Smooth muscle cell (in vitro differentiated cells): ENCODE measurements at regions not wholly inside any gene's neighbourhood (a gene's known extent, or its start where the extent isn't known, plus 50 kb on each side); places are given as distances from the start of the nearest gene placed in this dataset.

Source experiments
- DNase-seq: peaks from one replicate; lab custom pipeline; 2025; ENCODE audit not compliant: unreplicated experiment; lab: John Stamatoyannopoulos, UW
- H2AFZ ChIP-seq: fragments of 200-600 bp; sonication (generic); 2 replicates; pipeline ENCODE4 v1.6.0; 2016; ENCODE audit warnings: antibody characterized with exemption, low read depth, mild to moderate bottlenecking
- H3F3A ChIP-seq: fragments of 200-600 bp; sonication (generic); 2 replicates; pipeline ENCODE4 v1.6.0; 2017; ENCODE audit warnings: antibody characterized with exemption, low read depth
- H3K27ac ChIP-seq: fragments of 200-600 bp; sonication (generic); 2 replicates; pipeline ENCODE4 v1.5.1; 2016; ENCODE audit warnings: low read depth, mild to moderate bottlenecking
- H3K27me3 ChIP-seq: fragments of 200-600 bp; sonication (generic); 2 replicates; pipeline ENCODE4 v1.6.1; 2016; ENCODE audit warnings: low read depth, mild to moderate bottlenecking
- H3K36me3 ChIP-seq: fragments of 200-600 bp; sonication (generic); 2 replicates; pipeline ENCODE4 v1.5.1; 2016; ENCODE audit warnings: low read depth
- H3K4me1 ChIP-seq: fragments of 200-600 bp; sonication (generic); 2 replicates; pipeline ENCODE4 v1.5.1; 2016; ENCODE audit warnings: low read depth
- H3K4me2 ChIP-seq: fragments of 200-600 bp; sonication (generic); 2 replicates; pipeline ENCODE4 v1.6.0; 2016; ENCODE audit warnings: mild to moderate bottlenecking
- H3K4me3 ChIP-seq: fragments of 200-600 bp; sonication (generic); 2 replicates; pipeline ENCODE4 v1.5.1; 2016; ENCODE audit warnings: mild to moderate bottlenecking
- H3K79me2 ChIP-seq: fragments of 200-600 bp; sonication (generic); 2 replicates; pipeline ENCODE4 v1.6.0; 2016; ENCODE audit warnings: low read depth, mild to moderate bottlenecking
- H3K9ac ChIP-seq: fragments of 200-600 bp; sonication (generic); 2 replicates; pipeline ENCODE4 v1.6.0; 2016; ENCODE audit warnings: low read depth
- H3K9me3 ChIP-seq: fragments of 200-600 bp; sonication (generic); replicated peaks from 2 replicates; pipeline ENCODE4 v1.5.1; 2016; ENCODE audit warnings: low read depth
- H4K20me1 ChIP-seq: fragments of 200-600 bp; sonication (generic); 2 replicates; pipeline ENCODE4 v1.6.0; 2016; ENCODE audit warnings: low read depth
- WGBS: methylation state at CpG from one replicate; pipeline ENCODE4 v1.1.7; 2016; ENCODE audit warnings: low lambda C conversion rate; 5-methylcytosine and 5-hydroxymethylcytosine counted together
- TF ChIP-seq, protein P1 (sequence below): fragments of 200-600 bp; sonication (generic); IDR thresholded peaks from 2 replicates; pipeline ENCODE4 v1.5.1; 2017; ENCODE audit warnings: borderline replicate concordance, mild to moderate bottlenecking, antibody characterized with exemption; ENCODE audit not compliant: insufficient read depth, poor library complexity, severe bottlenecking

DNA sequence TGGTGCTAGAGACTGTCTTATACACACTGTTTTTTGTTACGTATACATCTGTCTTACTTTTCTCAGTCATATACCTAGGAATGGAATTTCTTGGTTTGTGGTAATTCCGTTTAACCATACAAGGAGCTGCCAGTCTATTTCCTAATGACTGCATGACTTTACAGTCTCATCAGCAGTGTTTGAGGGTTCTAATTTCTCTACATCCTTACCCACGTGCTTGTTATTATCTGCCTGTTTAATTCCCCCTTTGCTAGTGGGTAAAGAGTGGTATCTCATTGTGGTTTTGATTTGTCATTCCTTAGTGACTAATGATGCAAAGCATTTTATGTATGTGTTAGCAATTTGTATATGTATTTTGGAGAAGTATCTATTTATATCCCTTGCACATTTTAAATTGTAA lies 1008.0 kb downstream of the FAM181B start:
- H3K9ac ChIP-seq, result no peak overlapping the region
- no peak overlapping the region for H3K4me3 ChIP-seq
- no peaks in the 10 kb centered on the region for H3K4me1 ChIP-seq
- TF ChIP-seq, protein P1, sequence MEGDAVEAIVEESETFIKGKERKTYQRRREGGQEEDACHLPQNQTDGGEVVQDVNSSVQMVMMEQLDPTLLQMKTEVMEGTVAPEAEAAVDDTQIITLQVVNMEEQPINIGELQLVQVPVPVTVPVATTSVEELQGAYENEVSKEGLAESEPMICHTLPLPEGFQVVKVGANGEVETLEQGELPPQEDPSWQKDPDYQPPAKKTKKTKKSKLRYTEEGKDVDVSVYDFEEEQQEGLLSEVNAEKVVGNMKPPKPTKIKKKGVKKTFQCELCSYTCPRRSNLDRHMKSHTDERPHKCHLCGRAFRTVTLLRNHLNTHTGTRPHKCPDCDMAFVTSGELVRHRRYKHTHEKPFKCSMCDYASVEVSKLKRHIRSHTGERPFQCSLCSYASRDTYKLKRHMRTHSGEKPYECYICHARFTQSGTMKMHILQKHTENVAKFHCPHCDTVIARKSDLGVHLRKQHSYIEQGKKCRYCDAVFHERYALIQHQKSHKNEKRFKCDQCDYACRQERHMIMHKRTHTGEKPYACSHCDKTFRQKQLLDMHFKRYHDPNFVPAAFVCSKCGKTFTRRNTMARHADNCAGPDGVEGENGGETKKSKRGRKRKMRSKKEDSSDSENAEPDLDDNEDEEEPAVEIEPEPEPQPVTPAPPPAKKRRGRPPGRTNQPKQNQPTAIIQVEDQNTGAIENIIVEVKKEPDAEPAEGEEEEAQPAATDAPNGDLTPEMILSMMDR, result no peak
- no peaks in the 10 kb centered on the region for H3K36me3 ChIP-seq
- peaks cover 4% of the 10 kb centered on the region for H3K9me3 ChIP-seq
- H3F3A ChIP-seq, result no peaks in the 10 kb centered on the region
- H3K4me2 ChIP-seq, result peak overlapping the region; percentile 66
- no peaks in the 10 kb centered on the region for H4K20me1 ChIP-seq
- WGBS, result 35% methylated on average over 3 of the region's 3 CpGs
- no peak for DNase-seq
- H2AFZ ChIP-seq, result no peak overlapping the region
- H3K27me3 ChIP-seq, result no peaks in the 10 kb centered on the region
- H3K27ac ChIP-seq, result peak overlapping the region; percentile 56
- no peaks in the 10 kb centered on the region for H3K79me2 ChIP-seq

DNA sequence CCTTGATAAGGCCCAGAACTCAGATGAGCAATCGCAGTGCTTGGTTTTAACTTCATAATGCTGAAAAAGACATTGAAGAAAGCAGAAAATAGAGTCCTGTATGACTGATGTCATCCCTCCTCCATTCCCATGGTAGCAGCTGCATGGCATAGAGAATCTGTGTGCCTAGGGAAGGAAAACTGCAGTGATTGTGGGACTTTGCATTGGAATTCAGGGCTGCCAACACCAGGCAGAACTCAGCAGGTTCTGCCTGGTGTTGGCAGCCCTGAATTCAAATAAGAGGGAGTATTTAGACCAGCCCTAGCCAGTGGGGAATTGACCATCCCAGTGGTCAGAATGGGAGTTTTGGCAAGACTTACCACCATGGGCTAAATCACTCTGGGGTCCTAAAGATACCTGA lies 1016.0 kb downstream of the FAM181B start:
- no peak overlapping the region for H3K4me3 ChIP-seq
- no peak overlapping the region for H3K9ac ChIP-seq
- H2AFZ ChIP-seq, result no peak overlapping the region
- no peaks in the 10 kb centered on the region for H3K36me3 ChIP-seq
- peaks cover 4% of the 10 kb centered on the region for H3K4me1 ChIP-seq
- no peak for DNase-seq
- H3K4me2 ChIP-seq, result no peak overlapping the region
- TF ChIP-seq, protein P1, result no peak
- no peaks in the 10 kb centered on the region for H3K79me2 ChIP-seq
- no peak overlapping the region for H3K27ac ChIP-seq
- 92% methylated on average over 1 of the region's 1 CpG for WGBS
- H3K9me3 ChIP-seq, result no peaks in the 10 kb centered on the region
- H4K20me1 ChIP-seq, result no peaks in the 10 kb centered on the region
- H3K27me3 ChIP-seq, result no peaks in the 10 kb centered on the region
- H3F3A ChIP-seq, result no peaks in the 10 kb centered on the region

DNA sequence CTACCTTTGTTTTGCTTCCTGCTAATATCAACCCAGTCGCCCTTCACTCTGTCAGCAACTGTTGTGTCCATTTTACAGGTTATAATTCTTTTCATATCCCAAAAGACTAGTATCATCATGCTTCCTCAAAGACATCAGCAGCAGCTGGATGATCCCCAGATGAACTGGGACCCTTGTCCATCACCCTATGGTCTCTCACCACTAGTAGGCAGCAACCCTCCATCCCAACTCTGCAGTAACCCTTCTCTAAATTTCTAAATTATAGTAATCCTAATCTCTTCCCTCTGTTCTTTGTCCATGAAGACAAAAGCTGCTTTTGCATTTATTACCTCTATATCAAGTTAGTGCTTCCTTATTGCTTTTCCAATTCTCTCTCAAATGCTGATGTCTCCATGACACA lies 1025.8 kb downstream of the FAM181B start:
- DNase-seq, result no peak
- Histone ChIP-seq H3K27ac (no peak overlapping the region), H3K4me2 (no peak overlapping the region), H2AFZ (no peak overlapping the region), H3K4me1 (no peaks in the 10 kb centered on the region), H3K9ac (no peak overlapping the region), H3K27me3 (no peaks in the 10 kb centered on the region), H4K20me1 (no peaks in the 10 kb centered on the region), H3K36me3 (no peaks in the 10 kb centered on the region), H3F3A (no peaks in the 10 kb centered on the region), H3K9me3 (no peaks in the 10 kb centered on the region), H3K4me3 (no peak overlapping the region), H3K79me2 (no peaks in the 10 kb centered on the region)
- 46% methylated on average over 1 of the region's 1 CpG for WGBS
- TF ChIP-seq, protein P1, result no peak

DNA sequence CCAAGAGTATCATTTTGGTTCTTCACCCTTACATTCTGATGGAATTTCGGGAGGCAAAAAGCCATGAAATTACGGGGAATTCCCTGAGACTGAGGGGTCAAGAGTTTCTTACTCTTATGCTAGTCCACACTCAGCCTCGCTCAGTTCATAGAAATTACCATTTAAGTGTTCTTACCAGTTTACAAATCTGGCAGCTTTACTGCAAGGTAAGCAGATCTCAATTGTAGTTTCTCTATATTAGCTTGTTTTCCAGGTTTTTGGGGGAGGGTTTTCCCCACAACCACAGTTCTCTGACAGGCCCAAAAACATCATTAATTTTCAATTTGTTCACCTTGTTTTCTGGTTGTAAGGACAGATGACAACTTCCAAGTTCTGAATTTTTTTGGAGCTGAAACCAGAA lies 1028.4 kb downstream of the FAM181B start:
- H3K27me3 ChIP-seq, result no peaks in the 10 kb centered on the region
- H3K79me2 ChIP-seq, result no peaks in the 10 kb centered on the region
- TF ChIP-seq, protein P1, result no peak
- no peaks in the 10 kb centered on the region for H4K20me1 ChIP-seq
- no peak for DNase-seq
- H3K4me3 ChIP-seq, result no peak overlapping the region
- H3K9ac ChIP-seq, result no peak overlapping the region
- H3K4me1 ChIP-seq, result no peaks in the 10 kb centered on the region
- no peak overlapping the region for H2AFZ ChIP-seq
- H3K9me3 ChIP-seq, result no peaks in the 10 kb centered on the region
- no peaks in the 10 kb centered on the region for H3K36me3 ChIP-seq
- WGBS, result 47% methylated on average over 3 of the region's 3 CpGs
- no peak overlapping the region for H3K27ac ChIP-seq
- H3K4me2 ChIP-seq, result no peak overlapping the region
- no peaks in the 10 kb centered on the region for H3F3A ChIP-seq
